Activated T-helper 1 cell treated with anti-CD3 and anti-CD28 coated beads, Interleukin-12 subunit alpha, Interleukin-12 subunit beta, Interleukin-2, Interleukin-4 antibody, amounts not matched to agents 30 ng/mL and 10 ng/mL and 1 ng/mL, durations not matched to agents 14 hours and 24 hours and 36 hours (primary cell): ENCODE measurements at regions not wholly inside any gene's neighbourhood (a gene's known extent, or its start where the extent isn't known, plus 50 kb on each side); places are given as distances from the start of the nearest gene placed in this dataset.

Source experiments
- DNase-seq: peaks from one replicate; pipeline ENCODE4 v3.0.0; 2021; ENCODE audit warnings: low spot score
- H3K27ac Mint-ChIP-seq: one replicate; pipeline ENCODE4 v1.8.0; 2021; ENCODE audit warnings: mild to moderate bottlenecking, mixed read lengths
- H3K27me3 Mint-ChIP-seq: one replicate; pipeline ENCODE4 v1.8.0; 2022; ENCODE audit warnings: mild to moderate bottlenecking, moderate library complexity, mixed read lengths; ENCODE audit not compliant: insufficient read depth
- H3K36me3 Mint-ChIP-seq: one replicate; pipeline ENCODE4 v1.8.0; 2021; ENCODE audit warnings: low read depth, mixed read lengths
- H3K4me1 Mint-ChIP-seq: one replicate; pipeline ENCODE4 v1.8.0; 2021; ENCODE audit warnings: low read depth, mixed read lengths
- H3K4me3 Mint-ChIP-seq: one replicate; pipeline ENCODE4 v1.8.0; 2021; ENCODE audit warnings: mild to moderate bottlenecking, moderate library complexity, mixed read lengths
- H3K9me3 Mint-ChIP-seq: one replicate; pipeline ENCODE4 v1.8.0; 2021; ENCODE audit warnings: mixed read lengths
- intact Hi-C: fragments of 100-400 bp; cut with micrococcal nuclease; formaldehyde crosslinking; loops from one replicate; pipeline ENCODE4 v1.15.1; 2024

DNA sequence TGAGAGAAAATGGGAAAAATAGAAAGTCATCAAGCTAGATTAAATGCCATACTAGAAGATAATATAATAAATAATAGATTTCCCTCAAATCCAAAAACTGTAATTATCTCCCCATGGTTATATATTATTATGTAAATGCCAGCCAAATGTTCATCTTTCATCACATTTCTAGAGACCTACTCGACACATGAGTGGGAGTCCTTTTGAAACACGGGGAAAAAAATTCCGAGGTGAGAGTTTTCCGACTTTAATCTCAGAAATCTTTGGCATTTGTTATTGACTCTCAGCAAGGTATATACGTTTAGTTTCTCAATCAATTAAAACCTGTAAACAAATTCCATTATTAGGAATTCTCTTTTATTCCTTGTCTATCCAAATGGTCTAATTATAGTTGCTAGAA lies 465.4 kb upstream of the SMIM31 start:
- H3K4me1 Mint-ChIP-seq: no peaks in the 10 kb centered on the region
- H3K27me3 Mint-ChIP-seq: no peaks in the 10 kb centered on the region
- no peaks in the 10 kb centered on the region for H3K9me3 Mint-ChIP-seq
- no peak overlapping the region for H3K4me3 Mint-ChIP-seq
- no peaks in the 10 kb centered on the region for H3K36me3 Mint-ChIP-seq
- H3K27ac Mint-ChIP-seq: no peak overlapping the region
- DNase-seq: no peak
- intact Hi-C loops: no loop called here

DNA sequence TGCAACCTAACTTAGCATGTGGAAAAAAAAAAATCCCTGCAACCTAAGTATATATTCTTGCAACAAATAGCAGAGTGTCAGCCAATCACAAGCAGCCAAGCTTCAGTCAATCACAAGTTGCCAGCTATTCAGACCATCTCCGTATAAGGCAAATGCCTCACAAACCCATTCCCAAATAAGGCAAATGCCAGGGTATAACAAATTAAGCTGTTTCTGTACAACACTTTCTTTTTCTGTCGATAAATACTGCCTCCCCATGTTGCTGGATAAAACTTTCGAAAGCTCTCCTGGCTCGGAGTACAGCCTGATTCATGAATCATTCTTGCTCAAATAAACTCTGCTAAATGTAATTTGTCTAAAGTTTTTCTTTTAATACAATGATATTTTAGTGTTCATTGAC lies 460.7 kb upstream of the SMIM31 start:
- intact Hi-C loops: no loop called here
- DNase-seq: no peak
- H3K27ac Mint-ChIP-seq: no peak overlapping the region
- H3K4me1 Mint-ChIP-seq: no peaks in the 10 kb centered on the region
- no peaks in the 10 kb centered on the region for H3K36me3 Mint-ChIP-seq
- no peaks in the 10 kb centered on the region for H3K27me3 Mint-ChIP-seq
- no peaks in the 10 kb centered on the region for H3K9me3 Mint-ChIP-seq
- H3K4me3 Mint-ChIP-seq: no peak overlapping the region

GRCh38 chr4:164293743-164294142 lies 460.2 kb upstream of the SMIM31 start:
- DNase-seq: no peak
- H3K9me3 Mint-ChIP-seq: no peaks in the 10 kb centered on the region
- intact Hi-C loops: no loop called here
- H3K27me3 Mint-ChIP-seq: no peaks in the 10 kb centered on the region
- no peaks in the 10 kb centered on the region for H3K36me3 Mint-ChIP-seq
- H3K4me1 Mint-ChIP-seq: no peaks in the 10 kb centered on the region
- no peak overlapping the region for H3K4me3 Mint-ChIP-seq
- no peak overlapping the region for H3K27ac Mint-ChIP-seq

DNA sequence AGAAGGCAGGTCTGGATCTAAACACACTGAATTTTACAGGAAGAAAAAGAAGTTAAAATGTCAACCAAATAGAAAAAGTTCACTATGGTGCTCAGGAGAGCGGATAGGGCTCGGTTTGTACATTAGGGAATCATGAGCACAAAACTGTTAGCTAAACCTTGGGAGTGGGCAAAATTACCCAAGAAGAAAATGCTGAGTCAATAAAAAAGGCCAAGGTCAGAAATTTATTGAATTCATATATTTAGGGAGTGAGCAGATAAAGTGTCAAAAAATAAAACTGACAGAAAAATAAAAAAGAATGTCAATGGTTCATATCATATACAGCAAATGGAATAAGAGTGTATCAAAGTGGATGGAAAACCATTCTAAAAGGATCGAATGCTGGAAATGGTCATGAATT lies 452.5 kb upstream of the SMIM31 start:
- no peak for DNase-seq
- H3K27ac Mint-ChIP-seq: no peak overlapping the region
- no peaks in the 10 kb centered on the region for H3K27me3 Mint-ChIP-seq
- no peaks in the 10 kb centered on the region for H3K4me1 Mint-ChIP-seq
- H3K9me3 Mint-ChIP-seq: no peaks in the 10 kb centered on the region
- H3K4me3 Mint-ChIP-seq: no peak overlapping the region
- H3K36me3 Mint-ChIP-seq: no peaks in the 10 kb centered on the region
- intact Hi-C loops: no loop called here

- no peaks in the 10 kb centered on the region for H3K4me1 Mint-ChIP-seq
- no peaks in the 10 kb centered on the region for H3K36me3 Mint-ChIP-seq
- H3K27me3 Mint-ChIP-seq: no peaks in the 10 kb centered on the region
- H3K4me3 Mint-ChIP-seq: no peak overlapping the region
- DNase-seq: no peak
- H3K27ac Mint-ChIP-seq: no peak overlapping the region
- H3K9me3 Mint-ChIP-seq: no peaks in the 10 kb centered on the region
- intact Hi-C loops: no loop called here
Observed at GRCh38 chr4:164304101-164304639, 449.8 kb upstream of the SMIM31 start.

DNA sequence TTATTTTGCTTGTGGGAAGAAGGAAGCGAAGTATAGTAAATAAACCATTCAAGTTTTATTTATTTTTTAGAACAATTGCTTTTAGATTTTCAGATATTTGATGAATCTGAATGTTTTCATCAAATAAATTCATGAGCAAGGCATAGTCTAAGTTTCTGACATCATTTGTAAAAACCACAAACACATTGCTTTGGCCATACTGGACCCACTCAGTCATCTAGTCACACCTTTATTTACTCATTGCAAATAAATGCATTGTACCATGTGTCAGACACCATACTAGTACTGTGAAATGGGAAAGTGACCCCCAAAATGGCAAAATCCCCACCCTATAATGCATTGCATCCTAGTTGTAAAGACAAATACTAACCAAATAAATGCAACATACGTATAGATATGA lies 449.1 kb upstream of the SMIM31 start:
- no peaks in the 10 kb centered on the region for H3K4me1 Mint-ChIP-seq
- H3K27me3 Mint-ChIP-seq: no peaks in the 10 kb centered on the region
- no peak for DNase-seq
- no peaks in the 10 kb centered on the region for H3K9me3 Mint-ChIP-seq
- H3K4me3 Mint-ChIP-seq: no peak overlapping the region
- intact Hi-C loops: no loop called here
- no peaks in the 10 kb centered on the region for H3K36me3 Mint-ChIP-seq
- H3K27ac Mint-ChIP-seq: no peak overlapping the region

- Mint-ChIP-seq H3K36me3 (no peaks in the 10 kb centered on the region), H3K4me1 (no peaks in the 10 kb centered on the region), H3K9me3 (no peaks in the 10 kb centered on the region), H3K27ac (no peak overlapping the region), H3K4me3 (no peak overlapping the region), H3K27me3 (no peaks in the 10 kb centered on the region)
- no peak for DNase-seq
- intact Hi-C loops: no loop called here
Observed at GRCh38 chr4:164307262-164307661, 446.7 kb upstream of the SMIM31 start.

DNA sequence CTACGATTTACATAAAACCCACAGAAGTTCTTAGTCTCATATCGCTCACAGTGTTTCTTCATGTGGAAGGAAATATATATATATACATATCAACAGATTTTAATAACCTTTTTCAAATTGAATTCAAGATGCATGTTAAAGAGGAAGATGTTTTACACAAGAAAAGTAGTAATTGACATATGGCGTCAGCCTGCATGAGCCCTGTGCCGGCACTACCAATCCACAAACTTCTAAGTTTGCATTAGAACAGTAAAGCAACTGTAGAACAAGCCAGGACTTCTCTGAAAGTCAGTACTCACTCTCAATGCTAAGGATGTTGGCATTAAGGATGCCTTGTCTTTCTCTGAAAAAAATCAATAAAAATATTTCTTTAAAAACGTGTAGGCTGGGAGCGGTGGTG lies 441.3 kb upstream of the SMIM31 start:
- H3K4me3 Mint-ChIP-seq: no peak overlapping the region
- no peak for DNase-seq
- no peak overlapping the region for H3K27ac Mint-ChIP-seq
- H3K27me3 Mint-ChIP-seq: no peaks in the 10 kb centered on the region
- no peaks in the 10 kb centered on the region for H3K4me1 Mint-ChIP-seq
- no peaks in the 10 kb centered on the region for H3K9me3 Mint-ChIP-seq
- intact Hi-C loops: no loop called here
- H3K36me3 Mint-ChIP-seq: no peaks in the 10 kb centered on the region

DNA sequence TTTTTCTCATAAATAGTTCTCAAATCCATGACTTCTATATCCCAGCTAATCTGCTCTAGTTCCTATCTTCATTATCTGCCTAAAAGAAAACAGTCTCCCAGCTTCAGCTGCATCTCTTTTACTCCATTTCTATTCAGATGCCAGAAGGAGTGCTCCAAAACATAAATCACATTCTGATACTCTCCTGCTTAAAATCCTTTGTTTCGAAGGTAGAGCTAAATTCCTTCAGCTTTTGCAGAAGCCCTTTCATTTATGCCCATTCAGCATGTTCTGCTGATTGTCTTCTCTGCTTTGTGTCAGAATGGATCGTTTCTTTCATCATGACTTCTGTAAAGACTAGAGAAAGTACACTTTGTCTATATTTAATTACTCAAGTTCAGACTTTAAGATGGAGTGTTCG lies 440.1 kb upstream of the SMIM31 start:
- intact Hi-C loops: no loop called here
- H3K9me3 Mint-ChIP-seq: no peaks in the 10 kb centered on the region
- no peaks in the 10 kb centered on the region for H3K4me1 Mint-ChIP-seq
- no peaks in the 10 kb centered on the region for H3K36me3 Mint-ChIP-seq
- no peaks in the 10 kb centered on the region for H3K27me3 Mint-ChIP-seq
- no peak overlapping the region for H3K27ac Mint-ChIP-seq
- no peak for DNase-seq
- no peak overlapping the region for H3K4me3 Mint-ChIP-seq

GRCh38 chr4:164318350-164318749 lies 435.6 kb upstream of the SMIM31 start:
- Mint-ChIP-seq H3K27ac (no peak overlapping the region), H3K27me3 (no peaks in the 10 kb centered on the region), H3K4me3 (no peak overlapping the region), H3K4me1 (no peaks in the 10 kb centered on the region), H3K9me3 (no peaks in the 10 kb centered on the region), H3K36me3 (no peaks in the 10 kb centered on the region)
- intact Hi-C loops: no loop called here
- DNase-seq: no peak

GRCh38 chr4:164319688-164320087 lies 434.2 kb upstream of the SMIM31 start:
- Mint-ChIP-seq H3K4me3 (no peak overlapping the region), H3K27me3 (no peaks in the 10 kb centered on the region), H3K27ac (no peak overlapping the region), H3K36me3 (no peaks in the 10 kb centered on the region), H3K9me3 (no peaks in the 10 kb centered on the region), H3K4me1 (no peaks in the 10 kb centered on the region)
- intact Hi-C loops: no loop called here
- DNase-seq: no peak

- H3K9me3 Mint-ChIP-seq: no peaks in the 10 kb centered on the region
- H3K4me3 Mint-ChIP-seq: no peak overlapping the region
- no peak overlapping the region for H3K27ac Mint-ChIP-seq
- no peaks in the 10 kb centered on the region for H3K27me3 Mint-ChIP-seq
- H3K36me3 Mint-ChIP-seq: no peaks in the 10 kb centered on the region
- no peak for DNase-seq
- H3K4me1 Mint-ChIP-seq: no peaks in the 10 kb centered on the region
- intact Hi-C loops: no loop called here
Observed at GRCh38 chr4:164320847-164321246, 433.1 kb upstream of the SMIM31 start.

DNA sequence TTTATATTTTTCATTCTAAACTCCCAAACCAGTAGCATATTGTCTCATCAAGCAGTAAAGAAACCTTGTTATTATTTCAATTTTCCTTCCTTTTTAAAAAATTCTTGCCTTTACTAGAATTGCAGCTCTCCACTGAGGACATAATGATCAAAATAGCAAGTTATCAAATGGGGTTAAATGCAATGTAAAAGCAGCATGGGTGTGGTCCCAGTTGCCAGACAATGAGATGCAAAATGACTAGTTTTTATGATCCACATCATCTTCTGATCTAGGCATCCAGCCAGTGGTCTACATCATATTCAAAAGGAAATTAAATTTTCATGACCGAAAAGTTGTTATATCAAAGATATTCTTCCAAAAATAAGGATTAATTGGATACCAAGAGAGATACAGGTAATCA lies 427.9 kb upstream of the SMIM31 start:
- Mint-ChIP-seq H3K9me3 (no peaks in the 10 kb centered on the region), H3K4me1 (no peaks in the 10 kb centered on the region), H3K27me3 (no peaks in the 10 kb centered on the region), H3K27ac (no peak overlapping the region), H3K36me3 (no peaks in the 10 kb centered on the region), H3K4me3 (no peak overlapping the region)
- DNase-seq: no peak
- intact Hi-C loops: no loop called here

- no peak overlapping the region for H3K4me3 Mint-ChIP-seq
- H3K27me3 Mint-ChIP-seq: no peaks in the 10 kb centered on the region
- no peaks in the 10 kb centered on the region for H3K9me3 Mint-ChIP-seq
- H3K4me1 Mint-ChIP-seq: no peaks in the 10 kb centered on the region
- intact Hi-C loops: no loop called here
- H3K36me3 Mint-ChIP-seq: no peaks in the 10 kb centered on the region
- no peak overlapping the region for H3K27ac Mint-ChIP-seq
- no peak for DNase-seq
Observed at GRCh38 chr4:164337219-164337944, 416.5 kb upstream of the SMIM31 start.
